GM23338 (cell line): ENCODE measurements at regions not wholly inside any gene's neighbourhood (a gene's known extent, or its start where the extent isn't known, plus 50 kb on each side); places are given as distances from the start of the nearest gene placed in this dataset.

Experiments
- ATAC-seq: fragments of 200-7000 bp; cut with Tn5 transposase; 3 replicates; pipeline ENCODE4 v1.9.1; 2020
- DNase-seq: peaks from one replicate; pipeline ENCODE4 v3.0.0-alpha.2; 2015; ENCODE audit warnings: low spot score
- H2AFZ ChIP-seq: fragments of 200-600 bp; sonication (generic); 2 replicates; pipeline ENCODE4 v1.8.0; 2016; ENCODE audit warnings: antibody characterized with exemption, mild to moderate bottlenecking, moderate library complexity
- H3F3A ChIP-seq: fragments of 200-600 bp; sonication (generic); replicated peaks from 2 replicates; pipeline ENCODE4 v1.8.0; 2017; ENCODE audit warnings: antibody characterized with exemption, mixed run types, low read depth
- H3K27ac ChIP-seq: fragments of 200-600 bp; sonication (generic); 2 replicates; pipeline ENCODE4 v1.6.1; 2016; ENCODE audit warnings: low read depth
- H3K27me3 ChIP-seq: fragments of 200-600 bp; sonication (generic); 2 replicates; pipeline ENCODE4 v1.8.0; 2016; ENCODE audit warnings: mild to moderate bottlenecking, mixed run types, moderate library complexity; ENCODE audit not compliant: insufficient read depth
- H3K36me3 ChIP-seq: fragments of 200-600 bp; sonication (generic); 2 replicates; pipeline ENCODE4 v1.8.0; 2016; ENCODE audit warnings: mild to moderate bottlenecking; ENCODE audit not compliant: insufficient read depth
- H3K4me1 ChIP-seq: fragments of 200-600 bp; sonication (generic); 2 replicates; pipeline ENCODE4 v1.8.0; 2016; ENCODE audit warnings: mild to moderate bottlenecking, moderate library complexity; ENCODE audit not compliant: insufficient read depth
- H3K4me2 ChIP-seq: fragments of 200-600 bp; sonication (generic); 2 replicates; pipeline ENCODE4 v1.7.1; 2017; ENCODE audit warnings: mixed run types
- H3K4me3 ChIP-seq: fragments of 200-600 bp; sonication (generic); 2 replicates; pipeline ENCODE4 v1.6.1; 2016; ENCODE audit warnings: mixed run types
- H3K79me2 ChIP-seq: fragments of 200-600 bp; sonication (generic); replicated peaks from 2 replicates; pipeline ENCODE4 v1.8.0; 2017; ENCODE audit warnings: mild to moderate bottlenecking; ENCODE audit not compliant: insufficient read depth
- H3K9me2 ChIP-seq: fragments of 200-600 bp; sonication (generic); 2 replicates; pipeline ENCODE4 v1.8.0; 2017; ENCODE audit not compliant: insufficient read depth
- H4K20me1 ChIP-seq: fragments of 200-600 bp; sonication (generic); replicated peaks from 2 replicates; pipeline ENCODE4 v1.8.0; 2017; ENCODE audit warnings: mild to moderate bottlenecking; ENCODE audit not compliant: insufficient read depth
- H3K27ac Mint-ChIP-seq: 2 replicates; pipeline ENCODE4 v1.8.0; 2020; ENCODE audit warnings: inconsistent platforms, mild to moderate bottlenecking, moderate library complexity, mixed read lengths
- H3K27me3 Mint-ChIP-seq: 3 replicates; pipeline ENCODE4 v1.8.0; 2022; ENCODE audit warnings: low read depth, mild to moderate bottlenecking, moderate library complexity, mixed read lengths, inconsistent platforms; ENCODE audit not compliant: insufficient read depth, poor library complexity
- H3K36me3 Mint-ChIP-seq: 3 replicates; pipeline ENCODE4 v1.8.0; 2021; ENCODE audit warnings: low read depth, mild to moderate bottlenecking, inconsistent platforms, moderate library complexity, mixed read lengths
- H3K4me1 Mint-ChIP-seq: 3 replicates; pipeline ENCODE4 v1.8.0; 2020; ENCODE audit warnings: mild to moderate bottlenecking, inconsistent platforms, mixed read lengths
- H3K4me3 Mint-ChIP-seq: 3 replicates; pipeline ENCODE4 v1.8.0; 2021; ENCODE audit warnings: moderate library complexity, mild to moderate bottlenecking, inconsistent platforms, mixed read lengths
- H3K9me3 Mint-ChIP-seq: 3 replicates; pipeline ENCODE4 v1.8.0; 2020; ENCODE audit warnings: moderate library complexity, mild to moderate bottlenecking, inconsistent platforms, mixed read lengths
- CREB1 ChIP-seq: fragments of 250-450 bp; sonication (Bioruptor Pico); IDR thresholded peaks from 2 replicates; pipeline ENCODE4 v1.5.0; 2020; ENCODE audit warnings: low read depth, mild to moderate bottlenecking, moderate library complexity
- EZH2 ChIP-seq: fragments of 200-600 bp; sonication (generic); IDR thresholded peaks from one replicate; pipeline ENCODE4 v1.8.0; 2017; ENCODE audit warnings: antibody characterized with exemption, mild to moderate bottlenecking, low read depth; ENCODE audit not compliant: unreplicated experiment
- EZH2phosphoT487 ChIP-seq: fragments of 200-600 bp; sonication (generic); IDR thresholded peaks from one replicate; pipeline ENCODE4 v1.8.1; 2018; ENCODE audit warnings: antibody characterized with exemption; ENCODE audit not compliant: unreplicated experiment
- JUNB ChIP-seq: IDR thresholded peaks from one replicate; pipeline ENCODE4 v1.6.1; 2016; ENCODE audit warnings: antibody characterized with exemption; ENCODE audit not compliant: unreplicated experiment
- NANOG ChIP-seq: IDR thresholded peaks from 2 replicates; pipeline ENCODE4 v1.6.1; 2016; ENCODE audit warnings: antibody characterized with exemption, borderline replicate concordance
- POLR2AphosphoS5 ChIP-seq: IDR thresholded peaks from 2 replicates; pipeline ENCODE4 v1.6.1; 2016; ENCODE audit warnings: antibody characterized with exemption, low read depth
- STAT1 ChIP-seq: IDR thresholded peaks from one replicate; pipeline ENCODE4 v1.6.1; 2016; ENCODE audit warnings: antibody characterized with exemption; ENCODE audit not compliant: unreplicated experiment
- ZNF114 ChIP-seq: fragments of 250-450 bp; sonication (Bioruptor Pico); IDR thresholded peaks from 2 replicates; pipeline ENCODE4 v1.5.0; 2020; ENCODE audit warnings: mild to moderate bottlenecking, moderate library complexity
- ZNF331 ChIP-seq: fragments of 250-450 bp; sonication (Bioruptor Pico); IDR thresholded peaks from 2 replicates; pipeline ENCODE4 v1.5.0; 2020; ENCODE audit warnings: low read depth, mild to moderate bottlenecking, moderate library complexity
- TF ChIP-seq, protein P1 (sequence below), 2 experiments: fragments of 200-600 bp in 1 of 2; sonication (generic) in 1 of 2; conservative IDR thresholded peaks; 2 replicates each; pipeline versions ENCODE4 v1.5.1 to v1.6.1; 2016 to 2017; ENCODE audit warnings: antibody characterized with exemption in 2 of 2, low read depth in 2 of 2, mild to moderate bottlenecking in 2 of 2, moderate library complexity in 1 of 2
- TF ChIP-seq, protein P2 (sequence below): IDR thresholded peaks from 2 replicates; pipeline ENCODE4 v1.6.1; 2016; ENCODE audit warnings: antibody characterized with exemption
- TF ChIP-seq, protein P3 (sequence below): IDR thresholded peaks from one replicate; pipeline ENCODE4 v1.6.1; 2018; ENCODE audit warnings: antibody characterized with exemption; ENCODE audit not compliant: unreplicated experiment

DNA sequence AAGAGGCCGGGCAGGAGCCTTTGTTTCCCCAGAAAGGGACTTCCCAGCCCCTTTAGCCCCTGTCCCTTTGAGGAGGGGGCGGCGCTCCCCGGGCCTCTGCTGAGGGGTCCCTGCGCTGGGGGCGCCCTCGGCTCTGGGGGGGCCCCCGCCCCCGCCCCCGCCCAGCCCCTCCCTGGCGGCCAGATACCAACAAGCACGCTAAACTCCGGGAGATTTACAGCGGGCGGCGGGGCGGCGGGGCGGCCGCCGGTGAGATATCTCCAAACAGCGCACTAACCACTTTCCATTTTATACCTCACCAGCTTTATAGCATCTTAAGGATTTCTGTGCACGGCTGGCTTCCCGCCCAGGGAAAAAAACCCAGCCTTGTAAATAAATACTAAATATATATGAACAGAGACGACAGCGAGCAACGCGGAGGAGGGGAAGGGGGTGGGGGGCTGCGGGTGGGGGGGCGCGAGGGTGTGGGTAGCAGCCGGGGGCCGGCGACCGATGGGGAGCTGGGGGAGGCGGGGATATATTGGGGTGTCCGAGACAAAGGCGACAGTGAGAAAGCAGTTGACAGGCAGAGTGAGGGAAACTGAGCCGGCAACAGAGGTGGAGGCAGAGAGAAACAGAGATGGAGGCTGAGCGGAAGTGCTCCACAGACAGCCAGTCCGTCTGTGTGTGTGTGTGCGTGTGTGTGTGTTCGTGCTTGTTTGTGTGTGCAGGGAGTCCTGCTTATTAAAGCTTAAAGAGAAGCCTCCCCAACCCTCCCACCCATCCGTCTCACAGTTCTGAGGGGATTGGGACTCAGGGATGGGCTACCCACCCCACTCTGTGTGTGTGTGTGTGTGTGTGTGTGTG, 85.8 kb downstream of the HIF1AN start:
- H3K36me3 ChIP-seq = no peaks in the 10 kb centered on the region
- Mint-ChIP-seq H3K9me3 (no peaks in the 10 kb centered on the region), H3K4me1 (peaks cover 23% of the 10 kb centered on the region), H3K4me3 (peak overlapping the region; percentile 48; the same call in 2 of the 3 replicates), H3K36me3 (no peaks in the 10 kb centered on the region), H3K27me3 (peaks cover 2% of the 10 kb centered on the region), H3K27ac (no peak overlapping the region)
- 0 out of 2 replicates have a peak, but pooled peaks cover 1% of the 10 kb centered on the region for H3K9me2 ChIP-seq
- peaks cover 21% of the 10 kb centered on the region for H3K27me3 ChIP-seq
- peak overlapping the region; percentile 17; the same call in 1 of the 2 replicates for H3K4me3 ChIP-seq
- peaks cover 15% of the 10 kb centered on the region for H3K4me1 ChIP-seq
- H3F3A ChIP-seq = no peaks in the 10 kb centered on the region
- DNase-seq (no peak), ATAC-seq (no peak)
- no peak overlapping the region for H3K27ac ChIP-seq
- H3K4me2 ChIP-seq = peak overlapping the region; percentile 38; the same call in 1 of the 2 replicates
- H3K79me2 ChIP-seq = no peaks in the 10 kb centered on the region
- no peak overlapping the region for H2AFZ ChIP-seq
- no peaks in the 10 kb centered on the region for H4K20me1 ChIP-seq
- TF ChIP-seq NANOG (no peak), ZNF114 (CRISPR knock-in tag) (no peak), ZNF331 (CRISPR knock-in tag) (no peak)
- TF ChIP-seq, protein P1, sequence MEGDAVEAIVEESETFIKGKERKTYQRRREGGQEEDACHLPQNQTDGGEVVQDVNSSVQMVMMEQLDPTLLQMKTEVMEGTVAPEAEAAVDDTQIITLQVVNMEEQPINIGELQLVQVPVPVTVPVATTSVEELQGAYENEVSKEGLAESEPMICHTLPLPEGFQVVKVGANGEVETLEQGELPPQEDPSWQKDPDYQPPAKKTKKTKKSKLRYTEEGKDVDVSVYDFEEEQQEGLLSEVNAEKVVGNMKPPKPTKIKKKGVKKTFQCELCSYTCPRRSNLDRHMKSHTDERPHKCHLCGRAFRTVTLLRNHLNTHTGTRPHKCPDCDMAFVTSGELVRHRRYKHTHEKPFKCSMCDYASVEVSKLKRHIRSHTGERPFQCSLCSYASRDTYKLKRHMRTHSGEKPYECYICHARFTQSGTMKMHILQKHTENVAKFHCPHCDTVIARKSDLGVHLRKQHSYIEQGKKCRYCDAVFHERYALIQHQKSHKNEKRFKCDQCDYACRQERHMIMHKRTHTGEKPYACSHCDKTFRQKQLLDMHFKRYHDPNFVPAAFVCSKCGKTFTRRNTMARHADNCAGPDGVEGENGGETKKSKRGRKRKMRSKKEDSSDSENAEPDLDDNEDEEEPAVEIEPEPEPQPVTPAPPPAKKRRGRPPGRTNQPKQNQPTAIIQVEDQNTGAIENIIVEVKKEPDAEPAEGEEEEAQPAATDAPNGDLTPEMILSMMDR (conservative IDR thresholded peaks at IDR 0.05; ENCODE audit: low read depth in 2 of 2) = no peak
- TF ChIP-seq, protein P2, sequence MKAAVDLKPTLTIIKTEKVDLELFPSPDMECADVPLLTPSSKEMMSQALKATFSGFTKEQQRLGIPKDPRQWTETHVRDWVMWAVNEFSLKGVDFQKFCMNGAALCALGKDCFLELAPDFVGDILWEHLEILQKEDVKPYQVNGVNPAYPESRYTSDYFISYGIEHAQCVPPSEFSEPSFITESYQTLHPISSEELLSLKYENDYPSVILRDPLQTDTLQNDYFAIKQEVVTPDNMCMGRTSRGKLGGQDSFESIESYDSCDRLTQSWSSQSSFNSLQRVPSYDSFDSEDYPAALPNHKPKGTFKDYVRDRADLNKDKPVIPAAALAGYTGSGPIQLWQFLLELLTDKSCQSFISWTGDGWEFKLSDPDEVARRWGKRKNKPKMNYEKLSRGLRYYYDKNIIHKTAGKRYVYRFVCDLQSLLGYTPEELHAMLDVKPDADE = no peak

DNA sequence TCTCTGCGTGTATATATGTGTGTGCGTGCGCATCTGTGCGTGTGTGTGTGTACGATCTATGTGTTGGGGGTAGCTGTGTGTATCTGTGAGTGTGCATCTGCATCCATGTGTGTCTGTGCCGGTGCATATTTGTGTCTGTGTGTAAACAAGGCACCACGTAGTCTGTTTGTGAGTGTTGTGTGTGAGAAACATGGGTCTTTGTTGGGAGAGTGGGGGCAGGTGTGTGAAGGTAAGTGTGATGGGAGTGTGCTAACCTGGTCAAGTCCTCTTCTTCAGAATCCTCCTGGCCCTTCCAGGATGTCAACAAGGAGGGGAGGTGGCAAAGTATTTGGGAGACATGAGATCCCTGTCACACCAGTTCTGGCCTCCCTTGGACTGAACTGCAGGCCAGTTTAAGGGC, 87.2 kb downstream of the HIF1AN start:
- Histone ChIP-seq H3K27ac (no peak overlapping the region), H3K4me3 (no peak overlapping the region), H3K36me3 (no peaks in the 10 kb centered on the region), H3K27me3 (peaks cover 21% of the 10 kb centered on the region), H2AFZ (no peak overlapping the region), H3K9me2 (0 out of 2 replicates have a peak, but pooled peaks cover 3% of the 10 kb centered on the region), H3K79me2 (no peaks in the 10 kb centered on the region), H3K4me1 (peaks cover 17% of the 10 kb centered on the region), H3F3A (no peaks in the 10 kb centered on the region), H3K4me2 (no peak overlapping the region), H4K20me1 (no peaks in the 10 kb centered on the region)
- H3K4me3 Mint-ChIP-seq = no peak overlapping the region
- no peaks in the 10 kb centered on the region for H3K36me3 Mint-ChIP-seq
- ATAC-seq (no peak), DNase-seq (no peak)
- peaks cover 29% of the 10 kb centered on the region for H3K4me1 Mint-ChIP-seq
- H3K27me3 Mint-ChIP-seq = peaks cover 2% of the 10 kb centered on the region
- H3K27ac Mint-ChIP-seq = no peak overlapping the region
- H3K9me3 Mint-ChIP-seq = no peaks in the 10 kb centered on the region
- TF ChIP-seq POLR2AphosphoS5 = no peak
- no peak for TF ChIP-seq EZH2phosphoT487
- no peak for TF ChIP-seq NANOG
- TF ChIP-seq, protein P1 (conservative IDR thresholded peaks at IDR 0.05; ENCODE audit: low read depth in 2 of 2) = no peak
- TF ChIP-seq ZNF114 (CRISPR knock-in tag) = no peak
- no peak for TF ChIP-seq CREB1
- TF ChIP-seq JUNB = no peak
- TF ChIP-seq, protein P2 = no peak
- no peak for TF ChIP-seq EZH2
- TF ChIP-seq, protein P3, sequence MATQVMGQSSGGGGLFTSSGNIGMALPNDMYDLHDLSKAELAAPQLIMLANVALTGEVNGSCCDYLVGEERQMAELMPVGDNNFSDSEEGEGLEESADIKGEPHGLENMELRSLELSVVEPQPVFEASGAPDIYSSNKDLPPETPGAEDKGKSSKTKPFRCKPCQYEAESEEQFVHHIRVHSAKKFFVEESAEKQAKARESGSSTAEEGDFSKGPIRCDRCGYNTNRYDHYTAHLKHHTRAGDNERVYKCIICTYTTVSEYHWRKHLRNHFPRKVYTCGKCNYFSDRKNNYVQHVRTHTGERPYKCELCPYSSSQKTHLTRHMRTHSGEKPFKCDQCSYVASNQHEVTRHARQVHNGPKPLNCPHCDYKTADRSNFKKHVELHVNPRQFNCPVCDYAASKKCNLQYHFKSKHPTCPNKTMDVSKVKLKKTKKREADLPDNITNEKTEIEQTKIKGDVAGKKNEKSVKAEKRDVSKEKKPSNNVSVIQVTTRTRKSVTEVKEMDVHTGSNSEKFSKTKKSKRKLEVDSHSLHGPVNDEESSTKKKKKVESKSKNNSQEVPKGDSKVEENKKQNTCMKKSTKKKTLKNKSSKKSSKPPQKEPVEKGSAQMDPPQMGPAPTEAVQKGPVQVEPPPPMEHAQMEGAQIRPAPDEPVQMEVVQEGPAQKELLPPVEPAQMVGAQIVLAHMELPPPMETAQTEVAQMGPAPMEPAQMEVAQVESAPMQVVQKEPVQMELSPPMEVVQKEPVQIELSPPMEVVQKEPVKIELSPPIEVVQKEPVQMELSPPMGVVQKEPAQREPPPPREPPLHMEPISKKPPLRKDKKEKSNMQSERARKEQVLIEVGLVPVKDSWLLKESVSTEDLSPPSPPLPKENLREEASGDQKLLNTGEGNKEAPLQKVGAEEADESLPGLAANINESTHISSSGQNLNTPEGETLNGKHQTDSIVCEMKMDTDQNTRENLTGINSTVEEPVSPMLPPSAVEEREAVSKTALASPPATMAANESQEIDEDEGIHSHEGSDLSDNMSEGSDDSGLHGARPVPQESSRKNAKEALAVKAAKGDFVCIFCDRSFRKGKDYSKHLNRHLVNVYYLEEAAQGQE = no peak
- no peak for TF ChIP-seq STAT1
